Suprapubic skin (tissue), 4 donors: ENCODE measurements at regions not wholly inside any gene's neighbourhood (a gene's known extent, or its start where the extent isn't known, plus 50 kb on each side); places are given as distances from the start of the nearest gene placed in this dataset.

Experiments used
- DNase-seq, 2 donors: peaks; one replicate each; pipeline ENCODE4 v3.0.0-alpha.2; 2019; ENCODE audit warnings: low spot score in 2 of 2
- H3K27ac ChIP-seq: fragments of 200-600 bp; sonication (generic); one replicate; pipeline ENCODE4 v1.5.1; 2019
- H3K27me3 ChIP-seq: fragments of 200-600 bp; sonication (generic); one replicate; pipeline ENCODE4 v1.5.1; 2019
- H3K36me3 ChIP-seq: fragments of 200-600 bp; sonication (generic); one replicate; pipeline ENCODE4 v1.5.1; 2019
- H3K4me1 ChIP-seq: fragments of 200-600 bp; sonication (generic); one replicate; pipeline ENCODE4 v1.5.1; 2019
- H3K4me3 ChIP-seq: fragments of 200-600 bp; sonication (generic); one replicate; pipeline ENCODE4 v1.5.1; 2019; ENCODE audit warnings: mild to moderate bottlenecking
- H3K9me3 ChIP-seq: fragments of 200-600 bp; sonication (generic); one replicate; pipeline ENCODE4 v1.5.1; 2019
- CTCF ChIP-seq, 2 donors: fragments of 200-600 bp in 1 of 2; fragments of 450-650 bp in 1 of 2; sonication (generic) in 1 of 2; IDR thresholded peaks; one replicate each; pipeline ENCODE4 v1.5.1; 2016 to 2019; ENCODE audit warnings: antibody characterized with exemption in 2 of 2, mild to moderate bottlenecking in 1 of 2, moderate library complexity in 1 of 2
- EP300 ChIP-seq: sonication (generic); formaldehyde crosslinking; IDR thresholded peaks from one replicate; pipeline ENCODE4 v1.6.1; 2017; ENCODE audit warnings: antibody characterized with exemption
- POLR2A ChIP-seq, 2 donors: fragments of 450-650 bp; IDR thresholded peaks; one replicate each; pipeline ENCODE4 v1.6.1; 2017; ENCODE audit warnings: antibody characterized with exemption in 2 of 2, mild to moderate bottlenecking in 2 of 2, moderate library complexity in 2 of 2
- POLR2AphosphoS5 ChIP-seq, 3 donors: sonication (generic); formaldehyde crosslinking; IDR thresholded peaks; one replicate each; pipeline ENCODE4 v1.6.1; 2017; ENCODE audit warnings: antibody characterized with exemption in 3 of 3
- WGBS: methylation state at CpG from one replicate; pipeline ENCODE4 v1.1.5; 2018; 5-methylcytosine and 5-hydroxymethylcytosine counted together

DNA sequence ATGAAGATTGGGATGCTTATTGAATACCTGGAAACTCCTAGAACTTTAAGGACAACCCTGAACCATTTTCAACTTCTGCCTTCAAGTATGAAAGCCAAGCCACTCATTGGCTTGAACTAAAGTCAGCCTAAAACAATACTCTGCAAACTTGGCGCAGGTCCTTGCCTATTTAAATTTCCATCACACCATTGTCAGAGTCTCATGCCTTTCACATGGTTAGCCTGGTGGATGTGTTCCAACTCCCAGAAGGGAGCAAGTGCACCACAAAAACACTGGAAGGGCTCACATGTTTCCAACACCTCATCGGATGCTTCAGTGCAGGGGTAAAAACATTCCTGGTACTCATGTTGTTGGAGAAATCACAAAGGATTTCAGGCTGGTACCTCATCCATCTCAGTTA, 511.6 kb upstream of the MDFIC2 start:
- Histone ChIP-seq H3K36me3 (no peaks in the 10 kb centered on the region), H3K27me3 (no peaks in the 10 kb centered on the region), H3K4me3 (no peak overlapping the region), H3K27ac (no peak overlapping the region), H3K9me3 (no peaks in the 10 kb centered on the region), H3K4me1 (no peaks in the 10 kb centered on the region)
- TF ChIP-seq POLR2A (IDR thresholded peaks at IDR 0.05) (no peak), EP300 (no peak), POLR2AphosphoS5 (IDR thresholded peaks at IDR 0.05) (no peak), CTCF (IDR thresholded peaks at IDR 0.05) (no peak)
- WGBS, result 71% methylated on average over 2 of the region's 2 CpGs
- DNase-seq, result peak in 1 of 2 donors; percentile 60

GRCh38 chr3:70823622-70824021, 511.2 kb upstream of the MDFIC2 start:
- Histone ChIP-seq H3K4me3 (no peak overlapping the region), H3K4me1 (no peaks in the 10 kb centered on the region), H3K36me3 (no peaks in the 10 kb centered on the region), H3K27me3 (no peaks in the 10 kb centered on the region), H3K9me3 (no peaks in the 10 kb centered on the region), H3K27ac (no peak overlapping the region)
- WGBS, result 85% methylated on average over 3 of the region's 3 CpGs
- DNase-seq, result no peak
- no peak for TF ChIP-seq CTCF (IDR thresholded peaks at IDR 0.05)
- no peak for TF ChIP-seq EP300
- TF ChIP-seq POLR2AphosphoS5 (IDR thresholded peaks at IDR 0.05), result no peak
- TF ChIP-seq POLR2A (IDR thresholded peaks at IDR 0.05), result no peak

DNA sequence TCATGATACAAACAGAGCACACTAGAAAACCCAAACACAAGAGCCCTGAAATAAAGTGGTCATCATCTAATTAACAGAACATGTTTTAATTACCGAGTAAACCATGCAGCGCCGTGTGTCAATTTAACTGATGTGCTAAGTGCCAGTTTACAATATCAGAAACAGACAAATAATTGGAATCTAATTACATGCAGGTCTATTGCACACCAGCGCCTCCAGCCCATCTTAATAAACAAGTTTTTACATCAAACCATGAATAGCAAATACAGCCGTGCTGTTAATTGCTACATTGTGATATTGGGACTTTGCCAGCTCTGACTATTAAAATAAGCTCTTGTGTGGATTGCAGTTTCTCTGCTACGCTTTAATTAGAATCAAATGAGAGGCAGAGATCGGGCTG, 510.2 kb upstream of the MDFIC2 start:
- no peak for DNase-seq

GRCh38 chr3:70821602-70822001, 509.2 kb upstream of the MDFIC2 start:
- TF ChIP-seq CTCF (IDR thresholded peaks at IDR 0.05) (no peak), POLR2A (IDR thresholded peaks at IDR 0.05) (no peak), EP300 (no peak), POLR2AphosphoS5 (IDR thresholded peaks at IDR 0.05) (no peak)
- H3K27me3 ChIP-seq, result no peaks in the 10 kb centered on the region
- DNase-seq, result no peak
- no peak overlapping the region for H3K4me3 ChIP-seq
- no peak overlapping the region for H3K27ac ChIP-seq
- 91% methylated on average over 4 of the region's 4 CpGs for WGBS
- H3K4me1 ChIP-seq, result no peaks in the 10 kb centered on the region
- no peaks in the 10 kb centered on the region for H3K9me3 ChIP-seq
- no peaks in the 10 kb centered on the region for H3K36me3 ChIP-seq

More for the DNA sequence above, 510.2 kb upstream of the MDFIC2 start:
- WGBS, result 52% methylated on average over 7 of the region's 7 CpGs
- no peaks in the 10 kb centered on the region for H3K9me3 ChIP-seq
- no peak overlapping the region for H3K4me3 ChIP-seq
- no peak for TF ChIP-seq POLR2AphosphoS5 (IDR thresholded peaks at IDR 0.05)
- TF ChIP-seq EP300, result no peak
- no peak for TF ChIP-seq POLR2A (IDR thresholded peaks at IDR 0.05)
- TF ChIP-seq CTCF (IDR thresholded peaks at IDR 0.05), result no peak
- no peak overlapping the region for H3K27ac ChIP-seq
- no peaks in the 10 kb centered on the region for H3K27me3 ChIP-seq
- H3K4me1 ChIP-seq, result no peaks in the 10 kb centered on the region
- H3K36me3 ChIP-seq, result no peaks in the 10 kb centered on the region

GRCh38 chr3:70820397-70820796, 508.0 kb upstream of the MDFIC2 start:
- Histone ChIP-seq H3K27ac (no peak overlapping the region), H3K4me1 (no peaks in the 10 kb centered on the region), H3K4me3 (no peak overlapping the region), H3K36me3 (no peaks in the 10 kb centered on the region), H3K9me3 (no peaks in the 10 kb centered on the region), H3K27me3 (no peaks in the 10 kb centered on the region)
- 79% methylated on average over 1 of the region's 1 CpG for WGBS
- TF ChIP-seq POLR2AphosphoS5 (IDR thresholded peaks at IDR 0.05) (no peak), CTCF (IDR thresholded peaks at IDR 0.05) (no peak), EP300 (no peak), POLR2A (IDR thresholded peaks at IDR 0.05) (no peak)
- DNase-seq, result no peak
